ENCODE measurements at regions not wholly inside any gene's neighbourhood (a gene's known extent, or its start where the extent isn't known, plus 50 kb on each side); places are given as distances from the start of the nearest gene placed in this dataset.

- H3K27ac ChIP-seq (ENCODE audit: insufficient read depth, low read depth, low read length): no peak overlapping the region
Measured at GRCh38 chr2:149716687-149717086, 129.1 kb upstream of the MMADHC start.

More at GRCh38 chr2:149716687-149717086, 129.1 kb upstream of the MMADHC start:
- no peaks in the 10 kb centered on the region for H3K9me1 ChIP-seq (replicated peaks; ENCODE audit: control insufficient read depth, extremely low read depth, insufficient read depth, low read length)
- no peaks in the 10 kb centered on the region for H3K9me3 ChIP-seq (replicated peaks; ENCODE audit: control insufficient read depth, insufficient read depth, low read length)
- BruUV-seq (replicated peaks): no TSS peak
- no peaks in the 10 kb centered on the region for H3K27me3 ChIP-seq (ENCODE audit: control insufficient read depth in 2 of 2, insufficient read depth in 2 of 2, low read length in 2 of 2)
- ChIA-PET CTCF (interaction anchor here (1.0 to 1.9 kb wide), 10 partner anchors 12 to 1335 kb away, joined by 3 to 8 read pairs (median 4); no protein-coding TSS in a partner anchor), POLR2A (no interaction called here)
- H3K9ac ChIP-seq (replicated peaks; ENCODE audit: extremely low read depth, insufficient read depth, low read length): no peak overlapping the region
- no peak overlapping the region for H3K4me3 ChIP-seq (replicated peaks in 1 of 3; ENCODE audit: insufficient read depth in 1 of 3, low read depth in 1 of 3, low read length in 3 of 3)
- intact Hi-C loops (cut with micrococcal nuclease) (loop anchor here (10.0 kb wide), 1 partner anchor 1518 kb away; no protein-coding TSS in a partner anchor), dilution Hi-C loops (cut with MboI; ENCODE audit: extremely low pct_ligation_motif_present, low sequenced_read_pairs) (no loop called here)
- no peak for DNase-seq (ENCODE audit: low read depth, low spot score)
- no peak overlapping the region for H2AFZ ChIP-seq (ENCODE audit: low read depth, low read length)
- TF ChIP-seq GATA2 (IDR thresholded peaks at IDR 0.05; ENCODE audit: insufficient read depth, insufficient read length, low read depth, low read length) (no peak), POLR2A (IDR thresholded peaks at IDR 0.05; ENCODE audit: low read depth, low read length) (no peak), MYC (IDR thresholded peaks at IDR 0.05; ENCODE audit: low read depth, low read length) (no peak), FOS (IDR thresholded peaks at IDR 0.05; ENCODE audit: borderline replicate concordance, insufficient read depth, low read length) (no peak), MAX (IDR thresholded peaks at IDR 0.05; ENCODE audit: insufficient read depth, insufficient read length) (no peak), CTCF (IDR thresholded peaks at IDR 0.05; ENCODE audit: extremely low read depth in 1 of 2, insufficient read depth in 1 of 2, low read depth in 1 of 2, low read length in 2 of 2) (no peak), EZH2 (IDR thresholded peaks at IDR 0.05; ENCODE audit: borderline replicate concordance, low read depth, low read length, severe bottlenecking) (no peak)
- no peak overlapping the region for H3K4me2 ChIP-seq (ENCODE audit: insufficient read depth, low read length)
- no peaks in the 10 kb centered on the region for H4K20me1 ChIP-seq (replicated peaks; ENCODE audit: control insufficient read depth, extremely low read depth, insufficient read depth, low read length)
- H3K79me2 ChIP-seq (ENCODE audit: control insufficient read depth, insufficient read depth, low read length): no peaks in the 10 kb centered on the region
- no peaks in the 10 kb centered on the region for H3K4me1 ChIP-seq (ENCODE audit: control insufficient read depth, extremely low read depth, insufficient read depth, low read length)
- FAIRE-seq: no peak
- no peaks in the 10 kb centered on the region for H3K36me3 ChIP-seq (ENCODE audit: control insufficient read depth in 2 of 2, extremely low read depth in 1 of 2, insufficient read depth in 2 of 2, low read length in 2 of 2)
